HG03575 (cell line): ENCODE measurements at regions not wholly inside any gene's neighbourhood (a gene's known extent, or its start where the extent isn't known, plus 50 kb on each side); places are given as distances from the start of the nearest gene placed in this dataset.

ENCODE experiments used
- ATAC-seq: cut with Tn5 transposase; IDR thresholded peaks from one replicate; pipeline ENCODE4 v1.9.1; 2021; ENCODE audit not compliant: unreplicated experiment, insufficient number of reproducible peaks, low FRiP score; ENCODE audit errors: extremely low read depth

DNA sequence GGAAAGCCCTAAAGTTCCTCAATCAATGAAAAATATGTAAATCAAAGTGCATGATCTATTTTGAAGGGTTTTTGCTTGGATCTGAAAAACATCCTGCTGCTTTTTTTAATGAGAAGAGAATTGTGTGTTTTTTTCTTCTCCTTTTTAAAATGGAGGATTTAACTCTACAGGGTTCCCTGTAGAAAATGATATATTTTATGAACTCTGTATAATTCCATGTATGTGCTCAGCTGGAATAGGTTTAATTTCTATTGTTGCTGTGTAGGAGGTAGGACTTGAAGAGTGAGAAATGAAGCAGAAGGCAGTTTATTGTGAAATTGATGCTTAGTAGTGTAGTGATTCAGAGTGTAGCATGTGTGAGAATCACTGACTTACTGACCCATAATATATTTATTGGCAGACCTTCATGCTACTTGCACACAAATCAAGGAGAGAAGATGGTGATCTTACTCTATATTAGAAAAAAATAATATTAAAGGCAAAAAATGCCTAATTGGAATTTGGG is 286.8 kb upstream of the FSTL5 start:
- ATAC-seq = no peak

DNA sequence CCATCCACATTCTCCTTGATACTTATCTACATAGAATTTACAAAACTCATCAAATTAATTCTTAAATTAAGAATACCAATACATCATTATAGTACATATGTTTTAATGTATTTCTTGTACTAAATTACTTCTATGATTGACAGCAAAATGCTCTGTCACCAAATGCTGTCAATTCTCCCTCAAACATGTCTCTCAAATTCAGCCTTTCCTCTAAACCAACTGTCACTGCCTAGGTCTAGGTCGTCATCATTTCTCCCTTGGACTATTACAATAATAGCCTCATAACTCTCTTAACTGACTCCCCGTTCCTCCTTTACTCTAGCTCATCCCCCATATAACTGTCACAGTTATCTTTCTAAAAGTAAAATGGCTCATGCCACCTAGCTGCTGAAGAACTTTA is 279.7 kb upstream of the FSTL5 start:
- ATAC-seq = no peak

DNA sequence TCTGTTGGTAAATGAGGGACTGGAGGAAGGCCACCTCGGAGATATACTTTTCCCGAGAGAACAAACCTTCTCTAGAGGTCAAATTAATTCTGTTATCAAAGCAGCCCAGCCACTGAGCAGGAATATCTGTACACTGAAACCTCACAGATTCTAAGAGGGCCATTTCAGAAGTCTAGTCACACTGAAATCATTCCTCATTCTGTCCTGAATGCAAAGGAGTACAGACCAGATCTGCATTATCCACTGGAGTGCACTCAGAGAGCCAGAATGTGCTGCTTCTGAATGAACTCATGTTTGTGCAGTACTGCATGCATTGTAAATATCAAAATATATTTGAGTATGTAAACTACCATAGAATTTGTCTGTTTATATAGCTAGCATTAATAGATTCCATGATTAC is 278.3 kb upstream of the FSTL5 start:
- ATAC-seq = no peak

DNA sequence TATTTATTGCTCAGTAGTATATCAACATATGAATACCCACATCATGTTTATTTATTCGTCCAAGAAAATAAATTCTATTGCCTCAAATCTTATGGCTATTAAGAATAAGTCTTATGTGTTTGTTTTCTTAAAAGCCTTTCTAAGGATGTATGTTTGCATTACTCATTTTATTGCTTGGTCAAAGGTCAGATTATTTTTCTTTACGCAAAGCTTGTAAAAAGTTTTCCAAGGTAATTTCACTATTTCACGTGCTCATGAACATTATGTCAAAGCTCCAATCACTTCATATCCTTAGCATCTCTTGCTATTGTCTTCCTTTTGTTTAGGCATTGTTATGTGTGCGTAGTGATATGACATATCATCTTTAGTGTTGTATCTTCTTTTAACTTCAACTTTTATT is 258.5 kb upstream of the FSTL5 start:
- no peak for ATAC-seq

DNA sequence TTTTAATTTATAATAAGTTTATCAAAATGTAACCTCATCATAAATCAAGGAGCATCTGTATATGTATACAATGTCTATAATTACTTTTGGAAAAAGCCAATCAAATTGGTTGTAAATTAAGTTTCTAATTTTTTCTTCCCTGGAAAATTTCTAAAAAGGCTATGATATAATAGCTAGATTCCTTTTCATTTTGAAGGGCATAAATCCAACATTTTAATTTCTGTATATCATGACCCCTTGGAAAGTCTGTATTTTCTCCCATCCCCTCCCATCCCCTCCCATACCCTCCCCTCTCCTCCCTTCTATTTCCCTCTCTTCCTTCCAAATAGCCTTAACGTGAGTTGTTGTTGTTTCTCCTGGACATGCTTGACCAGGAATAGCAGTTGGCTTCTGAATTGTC is 247.1 kb upstream of the FSTL5 start:
- no peak for ATAC-seq

DNA sequence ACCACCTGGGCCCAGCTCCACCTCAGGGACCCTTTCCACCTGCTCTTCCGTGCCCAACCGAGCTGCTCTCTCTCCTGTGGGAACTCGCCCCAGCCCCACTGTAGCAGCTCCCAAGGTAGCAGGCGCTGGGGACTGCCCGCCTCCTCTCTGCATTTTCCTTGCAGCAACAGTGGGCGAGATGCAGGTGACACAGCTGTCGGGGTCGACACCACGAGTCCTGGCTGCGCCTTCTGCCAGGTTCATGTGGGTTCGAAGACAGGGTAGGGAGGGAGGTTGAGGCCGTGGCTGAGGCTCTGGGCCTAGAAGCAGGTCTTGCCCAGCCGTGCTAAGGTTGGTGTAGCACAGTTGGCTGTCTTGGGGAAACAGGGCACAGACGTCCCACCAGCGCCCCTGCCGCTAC is 245.2 kb upstream of the FSTL5 start:
- ATAC-seq = no peak

DNA sequence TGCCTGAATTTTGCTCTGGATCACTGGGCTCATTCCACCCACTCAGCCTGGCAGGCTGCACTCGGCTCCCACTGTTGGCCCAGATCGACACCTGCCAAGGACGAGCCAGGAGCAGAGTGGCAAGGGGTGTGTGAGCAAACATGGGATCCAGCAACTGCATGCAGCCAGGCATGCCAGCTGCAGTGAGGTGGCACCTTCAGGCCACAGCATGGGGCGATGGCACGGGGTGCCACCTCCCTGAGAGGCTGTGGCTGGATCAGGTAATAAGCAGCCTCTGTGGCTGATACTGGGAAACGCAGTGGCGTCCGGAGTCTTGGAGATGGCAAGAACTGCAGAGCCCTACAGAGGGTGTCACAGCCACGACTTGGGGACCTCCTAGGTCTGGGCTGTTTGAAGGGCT is 244.5 kb upstream of the FSTL5 start:
- ATAC-seq = no peak

DNA sequence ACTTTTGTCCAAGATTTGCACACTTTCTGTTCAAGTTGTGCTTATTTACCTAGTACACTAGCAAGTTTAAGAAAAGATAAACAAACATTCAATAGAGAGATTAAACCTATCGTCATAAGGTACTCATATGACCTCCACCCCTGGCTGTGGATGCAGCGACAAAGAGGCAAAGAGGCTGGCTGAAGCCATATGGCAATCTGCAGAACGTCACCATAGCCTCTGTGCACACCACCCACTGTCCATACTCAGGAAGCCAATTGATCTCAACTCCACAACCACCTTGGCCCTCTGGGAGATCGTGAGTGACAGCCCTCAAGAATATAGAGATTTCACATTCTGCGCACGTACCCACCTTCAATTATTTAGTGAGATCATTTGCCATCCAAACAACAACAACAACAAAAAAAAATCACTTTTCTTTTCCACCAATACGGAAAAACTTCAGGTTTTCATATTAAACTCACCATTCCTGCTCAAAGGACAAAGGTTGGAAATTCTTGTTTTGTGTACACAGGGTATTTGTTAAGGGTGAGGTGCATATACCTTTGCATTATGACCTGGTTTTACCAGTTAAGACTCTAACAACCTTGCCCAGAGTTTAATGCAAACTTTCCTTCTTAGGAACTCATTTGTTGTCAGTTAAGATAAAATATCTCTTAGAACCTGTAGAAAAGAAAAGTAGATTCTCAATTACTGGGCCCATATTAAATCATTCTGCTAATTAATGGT is 243.0 kb upstream of the FSTL5 start:
- ATAC-seq = no peak

DNA sequence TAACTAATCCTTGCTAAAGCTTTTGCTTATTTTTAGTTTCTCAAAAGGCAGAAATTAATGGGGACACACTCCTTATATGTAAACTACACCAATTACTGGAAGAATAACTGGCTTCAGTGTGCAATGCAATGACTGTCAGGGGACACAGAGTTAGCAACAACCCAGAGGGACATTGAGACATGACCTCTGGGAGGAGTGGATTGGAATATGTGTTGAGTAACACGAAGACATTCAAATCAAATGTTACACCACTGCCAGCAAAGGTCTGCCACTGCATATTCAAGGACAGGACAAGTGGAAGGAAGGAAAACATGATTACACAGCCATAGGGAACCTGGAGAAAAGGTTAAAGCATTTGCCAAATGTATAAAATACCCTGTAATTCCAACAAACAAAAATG is 240.1 kb upstream of the FSTL5 start:
- ATAC-seq = no peak

DNA sequence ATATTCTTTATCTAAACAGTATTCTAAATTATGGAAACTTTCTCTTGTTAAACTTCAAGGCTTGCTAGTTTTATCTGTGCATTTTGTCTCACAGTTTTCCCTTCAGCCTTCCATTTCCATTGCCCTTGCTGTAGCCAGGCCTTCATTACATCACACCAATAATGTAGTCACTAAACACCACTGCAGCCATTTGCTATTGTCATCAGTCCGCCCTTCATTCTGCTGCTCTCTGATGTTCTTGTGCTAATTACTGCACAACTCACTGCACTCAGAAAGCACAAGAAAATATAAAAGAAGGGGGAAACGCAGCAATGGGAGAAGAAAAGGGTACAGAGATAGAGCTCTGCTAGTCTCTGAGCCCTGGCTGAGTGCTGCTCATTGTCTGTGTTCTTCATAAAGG is 239.6 kb upstream of the FSTL5 start:
- no peak for ATAC-seq

DNA sequence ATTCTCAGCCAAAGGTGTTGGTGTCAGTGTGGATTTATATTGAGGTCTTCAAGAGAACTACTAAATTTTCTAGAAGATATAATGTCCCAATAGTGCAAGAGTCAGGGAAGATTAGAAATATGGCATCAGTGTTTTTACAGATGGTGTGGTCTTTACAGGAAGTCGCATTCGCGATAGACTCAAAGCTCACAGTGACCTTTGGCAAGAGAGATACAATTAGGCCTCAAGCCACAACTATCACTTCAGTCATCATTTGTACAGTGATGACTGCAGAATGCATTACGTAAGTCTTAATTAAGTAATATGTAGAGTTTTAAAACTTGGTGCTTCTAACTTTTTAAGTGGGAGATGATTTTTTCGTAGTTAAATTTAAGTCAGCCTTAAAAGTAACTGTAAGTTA is 237.2 kb upstream of the FSTL5 start:
- no peak for ATAC-seq

DNA sequence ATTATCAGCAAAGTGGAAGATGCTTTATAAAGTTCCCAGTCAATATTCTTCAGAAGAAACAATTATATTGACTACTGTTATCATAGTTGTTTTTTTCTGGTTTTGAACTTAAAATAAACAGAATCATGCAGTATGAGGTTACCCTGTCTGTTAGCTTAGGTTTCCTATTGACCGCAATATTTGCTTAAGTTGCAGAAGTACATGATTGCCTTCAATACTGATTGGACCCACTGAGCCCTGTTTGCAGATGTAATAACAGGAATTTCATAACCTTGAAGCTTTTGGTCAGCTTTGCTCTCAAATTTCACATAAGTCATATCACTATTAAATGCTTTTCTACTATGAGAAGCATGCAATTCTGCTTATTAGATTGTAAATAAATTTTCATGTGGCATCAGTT is 229.1 kb upstream of the FSTL5 start:
- ATAC-seq = no peak

DNA sequence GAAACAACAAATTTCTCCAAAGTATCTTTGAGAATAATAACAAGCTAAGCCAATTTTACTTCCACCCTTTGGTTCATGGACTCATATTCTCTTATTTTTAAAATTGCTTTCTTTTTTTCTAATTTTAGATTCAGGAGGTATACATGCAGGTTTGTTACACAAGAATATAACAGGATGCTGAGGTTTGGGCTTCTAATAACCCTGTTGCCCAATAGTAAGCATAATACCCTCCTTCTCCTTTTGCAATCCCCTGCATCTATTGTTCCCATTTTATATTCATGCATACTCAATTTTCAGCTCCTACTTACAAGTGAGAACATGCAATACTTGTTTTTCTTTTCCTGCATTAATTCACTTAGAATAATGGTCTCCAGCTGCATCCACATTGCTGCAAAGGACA is 202.3 kb upstream of the FSTL5 start:
- no peak for ATAC-seq

DNA sequence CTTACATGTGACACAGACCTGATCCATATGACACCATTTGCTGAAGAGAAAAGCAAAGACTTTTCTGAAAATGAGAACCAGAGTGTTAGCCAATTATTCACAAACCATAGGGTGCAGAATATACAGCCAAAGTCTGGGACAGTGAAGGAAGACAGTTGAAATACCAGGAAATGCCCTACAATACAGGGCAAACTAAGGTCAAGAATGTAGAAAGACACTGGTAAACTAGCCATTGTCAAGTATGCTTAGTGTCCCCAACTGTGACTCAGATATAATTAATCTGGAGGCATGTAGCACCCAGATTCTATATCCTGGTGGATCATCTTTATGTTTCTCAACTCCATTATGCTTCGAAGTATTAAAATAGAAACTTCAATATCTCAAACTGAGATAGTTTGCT is 200.9 kb upstream of the FSTL5 start:
- ATAC-seq = no peak

DNA sequence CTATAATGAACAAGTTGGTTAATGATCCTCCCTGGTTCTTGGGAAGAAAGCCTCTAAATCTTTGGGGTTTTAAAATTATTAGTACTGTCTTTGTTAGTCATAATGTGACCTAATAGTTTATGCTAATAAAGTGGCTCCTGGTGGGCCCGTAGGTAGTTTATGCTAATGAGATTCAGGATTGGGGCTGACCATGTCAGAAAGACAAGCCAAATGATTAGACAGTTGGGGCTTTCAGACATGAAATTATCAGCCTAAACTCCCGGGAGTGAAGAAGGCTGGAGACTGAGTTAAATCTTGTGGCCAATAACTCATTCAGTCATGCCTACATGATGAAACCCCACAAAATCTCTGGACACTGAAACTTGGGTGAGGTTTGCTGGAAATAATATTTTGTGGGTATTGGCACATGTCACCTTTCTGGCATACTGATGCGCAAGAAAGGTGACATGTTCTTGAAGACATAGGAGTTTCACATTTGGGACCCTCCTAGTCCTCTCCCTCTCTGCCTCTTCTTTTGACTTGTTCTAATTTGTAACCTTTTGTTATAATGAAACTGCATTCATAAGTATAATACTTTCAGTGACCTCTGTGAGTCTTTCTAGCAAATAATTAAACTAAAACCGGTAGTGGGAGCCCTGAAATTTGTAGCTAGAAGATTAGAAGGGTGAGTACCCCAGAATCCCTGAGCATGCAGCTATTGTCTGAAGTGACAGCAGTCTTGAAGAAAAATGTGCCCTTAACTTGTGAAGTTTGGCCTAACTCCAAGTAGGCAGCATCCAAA is 196.8 kb upstream of the FSTL5 start:
- ATAC-seq = no peak

DNA sequence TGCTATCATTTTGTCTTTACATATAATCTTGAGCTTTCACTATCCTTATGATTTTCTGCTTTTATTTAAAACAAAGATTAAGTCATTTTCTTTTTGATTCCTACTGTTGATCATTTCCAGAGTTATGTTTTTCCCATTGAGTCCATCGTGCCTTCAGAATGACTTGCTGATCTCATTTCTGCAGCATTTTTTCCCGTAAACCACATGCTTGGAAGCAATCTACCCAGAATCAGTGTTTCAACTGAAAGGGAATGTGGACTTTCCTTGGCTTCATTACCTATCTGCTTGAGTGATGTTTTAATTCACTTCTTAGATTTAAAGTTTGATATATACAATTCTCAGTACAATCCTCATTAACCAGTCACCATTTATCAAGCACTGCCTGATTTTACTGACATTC is 192.4 kb upstream of the FSTL5 start:
- no peak for ATAC-seq

DNA sequence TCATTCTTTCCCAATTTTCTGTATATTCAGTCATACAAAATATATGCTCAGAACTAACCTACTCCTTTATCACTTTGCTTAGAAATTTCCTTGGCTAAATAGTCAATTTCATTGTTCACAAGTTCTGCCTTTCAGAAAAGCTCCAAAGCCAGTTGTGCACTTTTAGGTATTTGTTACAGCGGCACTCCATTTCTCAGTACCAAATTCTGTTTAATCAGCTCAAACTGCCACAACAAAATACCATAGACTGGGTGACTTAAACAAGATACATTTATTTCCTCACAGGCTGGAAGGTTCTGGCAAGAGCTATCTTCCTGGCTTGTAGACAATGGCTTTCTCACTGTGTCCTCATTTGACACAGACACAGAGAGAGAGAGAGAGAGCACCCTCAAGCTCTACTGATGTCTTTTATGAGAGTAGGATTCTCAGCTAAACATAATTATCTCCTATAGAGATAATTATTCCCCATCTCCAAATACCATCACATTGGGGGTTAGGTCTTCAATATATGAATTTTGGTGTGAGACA is 188.8 kb upstream of the FSTL5 start:
- ATAC-seq = no peak

DNA sequence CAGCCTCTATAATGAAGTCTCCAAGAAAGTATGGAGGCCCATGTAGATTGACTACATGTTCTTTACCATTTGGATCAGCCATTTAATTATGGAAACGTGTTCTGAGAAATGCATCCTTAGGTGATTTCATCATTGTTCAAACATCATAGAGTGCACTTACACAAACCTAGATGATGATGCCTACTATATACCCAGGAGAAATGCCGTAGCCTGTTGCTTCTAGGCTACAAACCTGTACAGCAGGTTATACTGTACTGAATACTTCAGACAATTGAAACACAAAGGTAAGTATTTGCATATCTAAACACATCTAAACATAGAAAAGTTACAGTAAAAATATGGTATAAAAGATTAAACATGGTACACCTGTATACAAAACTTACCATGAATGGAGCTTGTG is 186.5 kb upstream of the FSTL5 start:
- ATAC-seq = no peak

DNA sequence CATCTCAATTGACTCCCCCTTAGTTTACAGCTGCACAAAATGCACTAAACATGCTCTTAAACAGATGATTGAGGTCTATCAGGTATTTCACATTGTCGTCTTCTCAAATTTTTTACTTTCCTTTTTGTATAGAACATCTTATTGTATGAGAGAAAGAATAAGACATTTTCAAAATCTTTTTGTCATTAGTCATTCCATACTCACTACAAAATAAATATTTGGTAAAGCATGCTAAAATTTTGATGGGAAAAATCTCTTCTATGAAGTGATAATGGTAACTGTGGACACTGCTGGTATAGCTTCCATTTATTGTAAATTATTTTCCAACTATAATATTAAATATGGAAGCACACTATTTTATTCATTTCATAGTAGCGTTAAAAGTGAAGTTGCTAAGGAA is 185.6 kb upstream of the FSTL5 start:
- no peak for ATAC-seq

DNA sequence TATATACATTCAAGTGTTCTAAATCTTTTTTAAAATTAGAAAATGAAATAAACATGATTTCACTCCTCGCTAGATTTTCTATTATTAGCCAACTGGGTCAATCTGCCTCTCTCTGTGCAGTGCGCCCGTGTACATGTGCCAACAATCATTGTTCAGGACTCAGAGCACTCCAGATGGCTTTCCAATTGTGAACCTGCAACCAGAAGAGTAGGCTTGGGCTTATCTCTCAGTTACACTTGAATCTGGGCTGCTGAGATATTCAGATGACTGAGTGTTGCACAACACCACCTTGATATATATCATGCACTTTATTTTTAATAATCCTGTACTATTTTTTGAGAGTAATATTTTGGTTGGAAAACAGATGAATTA is 184.0 kb upstream of the FSTL5 start:
- ATAC-seq = no peak
